Left renal cortex interstitium (tissue), 4 donors: ENCODE measurements at regions not wholly inside any gene's neighbourhood (a gene's known extent, or its start where the extent isn't known, plus 50 kb on each side); places are given as distances from the start of the nearest gene placed in this dataset.

Source experiments
- DNase-seq, 4 donors: peaks; one replicate each; pipeline ENCODE4 v3.0.0-alpha.2; 2013; ENCODE audit warnings: low read depth in 4 of 4, low spot score in 2 of 4, missing footprints in 1 of 4

- DNase-seq = no peak
Observed at GRCh38 chr6:139779988-139780774, 405.7 kb upstream of the CITED2 start.

DNA sequence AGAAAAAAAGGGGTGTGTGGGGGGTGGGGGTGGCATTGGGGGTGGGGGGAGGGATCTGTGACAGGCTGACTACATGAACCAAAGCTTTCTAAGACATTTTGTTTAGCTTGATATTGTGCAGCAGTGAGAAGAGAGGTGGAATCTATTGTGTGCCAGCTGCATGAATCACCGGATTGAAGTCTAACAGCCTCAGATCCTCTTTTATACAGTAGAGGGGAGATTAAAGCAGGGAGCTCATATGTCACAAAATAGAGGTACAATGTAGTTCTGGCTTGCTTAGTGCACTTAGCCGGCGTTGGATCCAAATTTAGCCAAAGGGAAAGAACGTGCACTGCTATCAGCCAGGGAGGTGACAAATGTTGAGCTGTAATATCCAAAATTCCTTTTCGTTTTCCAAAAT, 404.2 kb upstream of the CITED2 start:
- no peak for DNase-seq

DNA sequence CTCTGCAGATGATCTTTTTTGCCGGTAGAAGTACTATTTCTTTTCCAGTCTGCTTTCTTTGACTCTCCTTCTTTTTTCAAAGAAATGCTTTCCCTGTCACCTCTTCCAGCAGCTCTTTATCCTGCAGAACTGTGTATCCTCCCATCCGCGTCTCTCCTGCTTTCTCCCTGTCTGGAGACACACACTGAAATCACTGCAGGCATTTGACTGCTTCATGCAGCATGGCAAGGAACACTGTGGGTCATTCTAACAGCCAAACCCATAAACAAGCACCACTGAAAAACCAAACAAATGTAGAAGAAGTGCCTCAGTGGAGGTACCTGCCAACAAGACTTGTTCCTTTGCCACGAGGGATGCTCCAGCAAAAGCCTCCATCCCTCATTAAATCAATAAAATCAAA, 403.7 kb upstream of the CITED2 start:
- DNase-seq = no peak

DNA sequence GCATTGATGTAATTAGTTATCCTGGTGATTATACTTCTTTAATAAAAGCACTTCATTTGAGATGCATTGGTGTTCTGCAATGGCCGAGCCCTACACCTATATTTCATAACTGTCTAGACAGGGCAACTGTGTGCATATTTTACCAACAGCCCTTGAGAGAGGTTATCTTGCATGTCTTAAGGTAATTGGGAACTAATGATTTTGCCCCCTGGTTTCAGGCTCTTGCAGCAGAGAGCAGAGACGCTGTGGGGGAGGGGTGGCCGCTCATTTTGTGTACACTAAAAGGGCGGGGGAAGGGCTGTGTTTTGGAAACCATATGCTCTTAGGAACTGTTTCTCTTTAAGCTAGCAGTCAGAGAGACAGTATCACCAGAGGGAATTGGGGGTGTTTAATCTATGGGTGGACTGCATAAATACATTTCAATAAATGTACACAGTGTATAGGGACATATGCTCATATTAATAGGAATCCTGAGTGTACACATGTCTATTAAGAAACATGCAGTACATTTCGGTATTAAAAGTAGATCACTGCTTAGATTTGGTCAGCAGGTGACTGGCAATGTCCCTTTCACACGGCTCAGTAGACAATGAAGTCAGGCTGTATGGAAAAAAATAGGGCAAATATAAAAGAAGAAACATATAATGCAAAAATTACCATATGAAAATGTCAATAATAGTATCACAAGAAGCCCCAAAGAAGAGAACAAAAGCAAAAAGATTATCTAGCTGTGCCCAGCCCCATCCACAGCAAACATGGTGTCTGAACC, 402.9 kb upstream of the CITED2 start:
- DNase-seq = no peak

GRCh38 chr6:139776041-139776440, 401.6 kb upstream of the CITED2 start:
- DNase-seq = no peak

DNA sequence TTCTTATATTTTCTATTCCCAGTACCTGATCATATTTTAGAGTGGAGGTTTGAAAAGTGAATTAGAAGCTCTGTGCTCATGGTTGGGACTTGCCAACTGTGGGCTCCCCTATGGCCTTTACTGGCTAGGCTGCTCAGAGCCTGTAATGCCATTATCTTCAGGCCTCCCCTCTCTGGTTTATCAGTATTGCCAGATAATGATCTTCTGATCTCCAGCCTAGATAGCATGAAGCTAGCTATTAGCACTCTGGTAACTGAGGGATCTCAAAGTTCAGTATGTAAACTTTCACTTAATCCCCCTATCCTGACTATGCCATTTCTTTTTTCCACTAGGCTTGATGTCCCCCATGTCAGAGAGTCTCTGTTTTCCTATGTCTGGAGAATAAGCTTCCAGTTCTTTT, 393.7 kb upstream of the CITED2 start:
- DNase-seq = no peak

DNA sequence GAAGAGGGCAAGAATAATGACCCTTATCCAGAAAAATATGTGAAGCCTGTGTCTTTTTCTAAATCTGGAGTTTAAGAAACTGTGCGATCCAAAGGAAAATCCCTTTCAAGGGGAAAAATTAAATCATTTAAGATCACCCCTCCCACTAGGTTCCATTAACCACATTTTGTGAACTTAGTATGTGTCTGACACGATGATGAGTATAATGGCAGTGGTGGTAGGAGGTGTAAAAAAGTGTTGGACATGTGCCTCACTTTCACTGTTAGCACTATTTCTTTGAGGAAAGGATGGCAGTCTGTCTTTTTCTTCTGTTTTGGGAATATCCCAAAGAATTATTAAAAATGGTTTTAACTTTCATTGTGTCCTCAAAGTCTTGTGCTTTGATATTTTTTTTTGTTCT, 392.3 kb upstream of the CITED2 start:
- DNase-seq = no peak

DNA sequence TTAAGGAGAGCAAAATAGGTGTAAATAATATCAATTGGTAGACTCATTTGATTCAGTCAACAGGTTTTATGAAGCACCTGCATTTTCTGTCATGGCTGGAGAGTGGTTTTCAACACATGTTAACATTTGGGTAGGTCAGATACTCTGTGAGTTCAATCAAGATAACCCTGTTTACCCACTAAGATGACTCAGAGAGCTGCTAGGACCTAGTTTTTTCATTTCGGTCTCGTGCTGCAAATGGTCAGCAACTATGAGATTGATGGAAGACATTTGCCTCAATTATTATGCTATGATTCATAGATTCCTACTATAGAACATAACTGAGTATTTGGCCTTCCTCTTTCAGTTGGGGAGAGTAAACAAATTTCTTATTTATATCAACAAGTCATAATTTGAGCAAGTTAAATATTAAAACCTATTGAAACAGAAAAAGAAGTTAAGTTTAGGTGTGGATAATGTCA, 391.4 kb upstream of the CITED2 start:
- DNase-seq = no peak

- DNase-seq = no peak
Observed at GRCh38 chr6:139764498-139764986, 390.1 kb upstream of the CITED2 start.

DNA sequence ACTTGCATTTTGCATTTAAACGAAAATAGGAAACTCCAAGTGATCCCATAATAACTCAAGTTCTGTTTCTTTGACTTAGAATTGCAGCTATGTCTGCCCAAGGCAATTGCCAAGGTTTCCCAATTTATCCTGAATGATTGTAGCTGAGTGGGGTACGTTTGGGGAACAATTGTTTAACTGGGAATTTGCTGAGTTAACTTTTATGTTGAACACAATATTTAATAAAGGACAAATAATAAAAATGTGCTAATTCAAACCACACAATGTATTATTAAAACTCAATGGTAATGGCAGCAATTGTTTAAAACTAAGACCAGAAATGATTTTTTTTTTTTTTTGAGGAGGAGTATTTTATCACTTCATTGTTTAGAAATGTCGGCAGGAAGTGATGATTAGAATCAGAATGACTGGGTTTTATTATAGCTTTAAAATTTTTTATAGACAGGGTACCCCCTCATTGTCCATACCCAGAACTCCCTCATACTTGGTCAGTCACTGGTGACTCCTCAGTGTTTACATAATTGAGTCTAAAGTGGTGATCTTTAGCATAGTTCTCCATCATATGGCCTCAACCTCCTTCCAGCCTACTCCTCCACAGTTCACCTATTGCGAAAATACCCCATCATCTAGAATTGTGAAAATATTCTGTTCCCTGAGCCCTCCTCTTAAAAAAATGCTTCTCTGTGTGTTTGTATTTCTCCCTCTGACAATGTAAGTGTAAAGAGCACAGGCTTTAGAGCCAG, 389.2 kb upstream of the CITED2 start:
- no peak for DNase-seq

- DNase-seq = no peak
Observed at GRCh38 chr6:139762587-139763031, 388.2 kb upstream of the CITED2 start.

DNA sequence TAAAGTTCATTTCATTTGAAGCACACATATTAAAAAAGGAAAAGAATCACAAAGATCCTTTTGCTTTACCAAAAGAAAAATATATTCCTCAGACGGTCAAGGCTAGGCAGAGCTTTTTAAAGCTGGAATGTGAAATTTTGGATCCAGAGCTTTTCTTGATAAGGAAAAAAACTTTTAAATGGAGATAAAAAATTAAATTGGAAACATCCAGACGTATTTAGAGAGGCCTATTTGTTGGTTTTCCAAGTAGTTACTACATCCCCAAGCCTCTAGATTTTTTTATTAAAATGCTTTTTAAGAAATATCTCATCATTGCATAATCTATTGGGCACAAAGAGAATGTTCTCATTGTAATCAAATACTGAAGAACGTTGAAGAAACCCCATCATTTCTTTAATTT, 385.7 kb upstream of the CITED2 start:
- DNase-seq = no peak

DNA sequence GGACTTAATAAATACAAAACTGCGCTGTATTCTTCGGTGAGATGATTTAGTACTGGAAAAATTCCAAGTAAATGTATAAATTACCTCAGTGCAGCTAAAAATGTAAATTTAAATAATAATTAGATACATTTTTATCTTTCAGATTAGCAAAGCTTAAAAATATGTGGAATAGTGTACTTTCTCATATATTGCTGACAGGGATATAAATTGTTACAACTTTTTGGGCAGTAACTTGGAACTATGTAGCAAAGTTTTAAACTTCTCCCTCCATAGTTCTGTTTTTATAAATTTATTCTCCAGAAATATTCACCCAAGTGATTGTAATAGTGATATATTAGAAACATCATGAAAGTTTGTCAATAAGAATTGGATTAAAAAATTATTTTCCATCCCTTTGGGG, 384.6 kb upstream of the CITED2 start:
- no peak for DNase-seq

- DNase-seq = no peak
Observed at GRCh38 chr6:139758209-139758611, 383.8 kb upstream of the CITED2 start.

DNA sequence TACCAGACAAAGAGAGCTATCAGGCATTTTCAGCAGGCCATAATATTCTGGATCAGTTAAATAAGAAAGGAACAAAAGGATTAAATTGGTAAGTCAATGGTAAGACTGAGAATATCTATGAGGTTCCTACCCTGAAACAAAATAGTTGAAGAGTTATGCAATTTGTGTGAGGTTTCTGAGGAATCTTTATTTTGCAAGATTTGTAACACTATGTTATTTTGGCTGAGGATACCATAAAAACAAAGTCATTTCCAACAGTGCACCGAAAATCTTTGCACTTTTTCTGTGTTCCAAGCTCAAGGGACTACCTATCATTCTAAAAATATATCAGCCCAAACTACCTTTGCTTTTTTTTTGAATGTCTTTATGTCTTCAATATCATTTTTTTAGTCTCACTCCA, 383.3 kb upstream of the CITED2 start:
- no peak for DNase-seq

GRCh38 chr6:139756381-139756780, 381.9 kb upstream of the CITED2 start:
- DNase-seq = no peak

DNA sequence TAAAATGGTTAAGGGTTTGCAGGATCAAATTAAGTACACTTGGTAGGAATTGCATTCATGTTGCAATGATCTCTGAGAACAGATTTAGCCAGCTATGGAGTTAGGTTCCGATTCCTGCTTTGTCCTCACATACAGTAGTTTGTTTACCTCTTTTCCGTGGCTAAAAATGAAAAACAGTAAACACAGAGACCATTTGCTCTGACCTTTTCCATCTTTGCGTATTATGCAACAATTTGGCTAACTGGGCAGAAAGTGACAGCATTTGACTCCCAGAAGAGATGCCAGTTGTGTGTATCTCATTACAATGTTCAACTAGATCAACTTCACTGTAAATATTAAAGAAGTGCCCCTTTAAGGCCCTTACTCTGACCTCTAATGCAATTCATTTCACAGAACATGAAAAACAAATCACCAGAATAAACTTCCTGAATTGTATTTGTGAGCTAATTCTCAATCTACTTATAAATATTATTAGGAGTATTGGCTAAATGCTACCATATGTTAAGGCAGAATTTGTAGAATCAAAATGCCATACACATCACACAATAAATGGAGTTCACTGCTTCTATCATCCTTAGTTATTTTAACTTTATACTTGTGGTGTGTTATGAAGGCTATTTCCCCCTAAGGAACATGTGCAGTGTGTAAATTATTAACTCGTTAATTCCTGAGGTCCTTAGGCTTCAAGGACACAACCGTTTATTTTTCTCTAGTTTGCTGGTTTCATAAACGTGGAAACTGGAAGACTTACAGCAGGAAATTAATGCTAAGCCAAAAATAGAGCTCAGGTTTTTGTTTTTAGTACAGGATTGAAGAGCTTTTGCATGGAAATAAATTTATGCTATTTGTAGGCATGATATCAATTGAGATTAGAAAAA, 380.7 kb upstream of the CITED2 start:
- DNase-seq = no peak

- DNase-seq = no peak
Observed at GRCh38 chr6:139753198-139753861, 378.9 kb upstream of the CITED2 start.

GRCh38 chr6:139752086-139752485, 377.6 kb upstream of the CITED2 start:
- DNase-seq = no peak

- no peak for DNase-seq
Observed at GRCh38 chr6:139751179-139751578, 376.7 kb upstream of the CITED2 start.
